Prostate gland (tissue), 2 donors: ENCODE measurements at regions not wholly inside any gene's neighbourhood (a gene's known extent, or its start where the extent isn't known, plus 50 kb on each side); places are given as distances from the start of the nearest gene placed in this dataset.

Experiments
- POLR2A ChIP-seq: fragments of 450-650 bp; IDR thresholded peaks from one replicate; pipeline ENCODE4 v1.6.1; 2016; ENCODE audit warnings: antibody characterized with exemption, mild to moderate bottlenecking
- POLR2AphosphoS5 ChIP-seq: sonication (generic); formaldehyde crosslinking; IDR thresholded peaks from one replicate; pipeline ENCODE4 v1.6.1; 2017; ENCODE audit warnings: antibody characterized with exemption
- TF ChIP-seq, protein P1 (sequence below), 4 experiments: fragments of 200-600 bp in 2 of 4; fragments of 450-650 bp in 2 of 4; sonication (generic) in 2 of 4; IDR thresholded peaks; 1 replicate in 3 of 4; 2 replicates in 1 of 4; pipeline ENCODE4 v1.5.1; 2016 to 2019; ENCODE audit warnings: antibody characterized with exemption in 4 of 4, mild to moderate bottlenecking in 2 of 4, moderate library complexity in 2 of 4

DNA sequence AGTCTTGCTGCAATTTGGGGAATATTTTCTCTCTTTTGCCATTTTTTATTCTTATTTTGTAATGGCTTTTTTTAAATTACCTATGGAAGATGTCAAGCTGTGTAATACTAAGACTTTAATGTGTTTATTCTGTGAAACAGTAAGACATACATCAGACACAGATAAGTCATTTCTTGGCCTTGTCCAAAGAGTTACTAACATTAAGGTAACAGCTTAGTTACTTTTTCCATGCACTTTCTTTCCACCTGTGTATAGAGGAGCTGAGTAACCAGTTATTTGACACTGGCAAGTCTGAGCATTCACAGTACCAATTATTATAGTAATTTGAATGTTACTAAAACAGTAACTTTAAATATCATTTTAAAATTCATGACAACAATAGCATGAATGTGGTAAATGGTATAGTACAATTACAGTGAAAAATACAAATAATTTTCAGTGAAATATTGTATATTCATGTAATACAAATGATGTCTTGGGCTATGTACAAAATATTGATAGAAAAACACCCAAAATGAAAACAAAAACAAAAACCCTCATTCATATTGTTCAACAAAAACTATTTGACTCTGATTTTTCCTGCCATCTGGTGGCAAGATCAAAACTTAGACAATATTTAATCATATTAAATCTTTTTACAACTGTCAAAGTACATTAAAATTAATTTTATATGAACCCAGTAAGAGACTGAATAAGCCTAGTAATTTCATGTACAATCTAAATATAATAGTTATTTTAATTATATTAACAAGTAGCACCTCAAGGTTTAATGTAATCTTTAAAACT is 259.8 kb upstream of the SEMA3A start:
- TF ChIP-seq, protein P1, sequence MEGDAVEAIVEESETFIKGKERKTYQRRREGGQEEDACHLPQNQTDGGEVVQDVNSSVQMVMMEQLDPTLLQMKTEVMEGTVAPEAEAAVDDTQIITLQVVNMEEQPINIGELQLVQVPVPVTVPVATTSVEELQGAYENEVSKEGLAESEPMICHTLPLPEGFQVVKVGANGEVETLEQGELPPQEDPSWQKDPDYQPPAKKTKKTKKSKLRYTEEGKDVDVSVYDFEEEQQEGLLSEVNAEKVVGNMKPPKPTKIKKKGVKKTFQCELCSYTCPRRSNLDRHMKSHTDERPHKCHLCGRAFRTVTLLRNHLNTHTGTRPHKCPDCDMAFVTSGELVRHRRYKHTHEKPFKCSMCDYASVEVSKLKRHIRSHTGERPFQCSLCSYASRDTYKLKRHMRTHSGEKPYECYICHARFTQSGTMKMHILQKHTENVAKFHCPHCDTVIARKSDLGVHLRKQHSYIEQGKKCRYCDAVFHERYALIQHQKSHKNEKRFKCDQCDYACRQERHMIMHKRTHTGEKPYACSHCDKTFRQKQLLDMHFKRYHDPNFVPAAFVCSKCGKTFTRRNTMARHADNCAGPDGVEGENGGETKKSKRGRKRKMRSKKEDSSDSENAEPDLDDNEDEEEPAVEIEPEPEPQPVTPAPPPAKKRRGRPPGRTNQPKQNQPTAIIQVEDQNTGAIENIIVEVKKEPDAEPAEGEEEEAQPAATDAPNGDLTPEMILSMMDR (IDR thresholded peaks at IDR 0.05), result no peak
- no peak for TF ChIP-seq POLR2A
- TF ChIP-seq POLR2AphosphoS5, result no peak
